Gastroesophageal sphincter (tissue), 3 donors: ENCODE measurements at regions not wholly inside any gene's neighbourhood (a gene's known extent, or its start where the extent isn't known, plus 50 kb on each side); places are given as distances from the start of the nearest gene placed in this dataset.

Source experiments
- CTCF ChIP-seq, 4 experiments: fragments of 200-600 bp in 2 of 4; fragments of 450-650 bp in 2 of 4; sonication (generic) in 1 of 4; IDR thresholded peaks; one replicate each; pipeline ENCODE4 v1.5.1; 2017 to 2019; ENCODE audit warnings: antibody characterized with exemption in 4 of 4, mild to moderate bottlenecking in 2 of 4, moderate library complexity in 2 of 4
- POLR2A ChIP-seq, 2 donors: fragments of 450-650 bp; IDR thresholded peaks; one replicate each; pipeline ENCODE4 v1.6.1; 2017; ENCODE audit warnings: antibody characterized with exemption in 2 of 2, mild to moderate bottlenecking in 2 of 2, moderate library complexity in 1 of 2
- POLR2AphosphoS5 ChIP-seq: sonication (generic); formaldehyde crosslinking; IDR thresholded peaks from one replicate; pipeline ENCODE4 v1.6.1; 2017; ENCODE audit warnings: antibody characterized with exemption

- no peak for TF ChIP-seq POLR2AphosphoS5
- TF ChIP-seq CTCF (IDR thresholded peaks at IDR 0.05): no peak
- TF ChIP-seq POLR2A (IDR thresholded peaks at IDR 0.05): no peak
Measured at GRCh38 chr12:25056011-25056410, 107.1 kb upstream of the BCAT1 start.
